SK-N-SH (cell line): ENCODE measurements at regions not wholly inside any gene's neighbourhood (a gene's known extent, or its start where the extent isn't known, plus 50 kb on each side); places are given as distances from the start of the nearest gene placed in this dataset.

Experiments used
- CTCF ChIA-PET: fragments of 300-600, 350-600 bp; formaldehyde crosslinking; extraction: SDS; loops from one replicate; lab custom pipeline; 2021; lab: Yijun Ruan, JAX
- POLR2A ChIA-PET: fragments of 350-600 bp; sonication (Branson Sonifier 250); formaldehyde crosslinking; extraction: SDS; loops from one replicate; lab custom pipeline; 2020; ENCODE audit warnings: antibody characterized with exemption, inconsistent platforms; lab: Yijun Ruan, JAX
- DNase-seq: peaks from one replicate; pipeline ENCODE4 v3.0.0; 2012
- H2AFZ ChIP-seq: fragments of 200-600 bp; sonication (generic); 2 replicates; pipeline ENCODE4 v1.8.1; 2016; ENCODE audit warnings: antibody characterized with exemption, mild to moderate bottlenecking, low read depth
- H3F3A ChIP-seq: fragments of 200-600 bp; sonication (generic); replicated peaks from 2 replicates; pipeline ENCODE3; 2016; ENCODE audit warnings: antibody characterized with exemption, mild to moderate bottlenecking; ENCODE audit not compliant: insufficient read depth
- H3K27ac ChIP-seq, 2 experiments: fragments of 200-500 bp in 1 of 2; fragments of 200-600 bp in 1 of 2; sonication (Bioruptor generic) in 1 of 2; sonication (generic), shearing (Covaris generic) in 1 of 2; 2 replicates each; pipeline versions ENCODE4 v1.5.1 to v1.6.1; 2014 to 2016; ENCODE audit warnings: low read depth in 2 of 2, inconsistent platforms in 1 of 2, low read length in 1 of 2, mild to moderate bottlenecking in 1 of 2, mixed read lengths in 1 of 2
- H3K27me3 ChIP-seq: fragments of 200-600 bp; sonication (generic), shearing (Covaris generic); 2 replicates; pipeline ENCODE4 v1.6.1; 2016; ENCODE audit warnings: mixed run types; ENCODE audit not compliant: insufficient read depth
- H3K36me3 ChIP-seq, 2 experiments: fragments of 200-500 bp in 1 of 2; fragments of 200-600 bp in 1 of 2; sonication (Bioruptor generic) in 1 of 2; sonication (generic) in 1 of 2; replicated peaks in 1 of 2; 2 replicates each; pipeline versions ENCODE3 to v1.5.1; 2014 to 2016; ENCODE audit warnings: low read length in 1 of 2, mild to moderate bottlenecking in 1 of 2; ENCODE audit not compliant: insufficient read depth in 2 of 2, control insufficient read depth in 1 of 2
- H3K4me1 ChIP-seq, 2 experiments: fragments of 200-500 bp in 1 of 2; fragments of 200-600 bp in 1 of 2; sonication (Bioruptor generic) in 1 of 2; sonication (generic), shearing (Covaris generic) in 1 of 2; 2 replicates each; pipeline versions ENCODE4 v1.5.1 to v1.6.1; 2014 to 2016; ENCODE audit warnings: low read depth in 1 of 2, low read length in 1 of 2, mixed run types in 1 of 2; ENCODE audit not compliant: insufficient read depth in 2 of 2, control insufficient read depth in 1 of 2
- H3K4me2 ChIP-seq: fragments of 200-600 bp; sonication (generic), shearing (Covaris generic); 2 replicates; pipeline ENCODE4 v1.6.1; 2017; ENCODE audit warnings: mixed run types
- H3K4me3 ChIP-seq, 2 experiments: fragments of 200-500 bp in 1 of 2; fragments of 200-600 bp in 1 of 2; sonication (Bioruptor generic) in 1 of 2; sonication (generic), shearing (Covaris generic) in 1 of 2; 2 replicates each; pipeline versions ENCODE4 v1.5.1 to v1.8.1; 2014 to 2016; ENCODE audit warnings: low read depth in 2 of 2, inconsistent platforms in 1 of 2, low read length in 1 of 2, mild to moderate bottlenecking in 1 of 2, mixed read lengths in 1 of 2, moderate library complexity in 1 of 2
- H3K79me2 ChIP-seq: fragments of 200-600 bp; sonication (generic); 2 replicates; pipeline ENCODE4 v1.8.1; 2017; ENCODE audit warnings: mild to moderate bottlenecking; ENCODE audit not compliant: insufficient read depth
- H3K9ac ChIP-seq: fragments of 200-600 bp; sonication (generic); 2 replicates; pipeline ENCODE4 v1.6.1; 2017; ENCODE audit warnings: mixed run types
- H3K9me2 ChIP-seq: fragments of 200-600 bp; sonication (generic); 2 replicates; pipeline ENCODE4 v1.6.1; 2017; ENCODE audit warnings: mixed run types
- H3K9me3 ChIP-seq: fragments of 200-600 bp; sonication (generic); 2 replicates; pipeline ENCODE4 v1.6.1; 2017; ENCODE audit warnings: mixed run types, mild to moderate bottlenecking, moderate library complexity
- H4K20me1 ChIP-seq: fragments of 200-600 bp; sonication (generic); 2 replicates; pipeline ENCODE4 v1.6.1; 2017; ENCODE audit warnings: mild to moderate bottlenecking, mixed run types; ENCODE audit not compliant: insufficient read depth
- EP300 ChIP-seq, 2 experiments: IDR thresholded peaks; 2 replicates each; pipeline versions ENCODE4 v1.4.0 to v1.6.1; 2012; ENCODE audit warnings: borderline replicate concordance in 1 of 2, low read depth in 1 of 2, low read length in 1 of 2
- FOSL2 ChIP-seq: IDR thresholded peaks from 2 replicates; pipeline ENCODE4 v1.4.0; 2012; ENCODE audit warnings: low read depth, mild to moderate bottlenecking, moderate library complexity, borderline replicate concordance
- FOXJ3 ChIP-seq: sonication (generic); formaldehyde crosslinking; IDR thresholded peaks from 2 replicates; pipeline ENCODE4 v1.5.1; 2020; ENCODE audit warnings: mild to moderate bottlenecking, missing genetic modification reagents
- FOXM1 ChIP-seq: IDR thresholded peaks from 2 replicates; pipeline ENCODE4 v1.4.0; 2012; ENCODE audit warnings: low read depth, mild to moderate bottlenecking
- MXI1 ChIP-seq: IDR thresholded peaks from 2 replicates; pipeline ENCODE4 v1.6.1; 2012; ENCODE audit warnings: mild to moderate bottlenecking, low read depth, low read length, improper control_type of control experiment
- NFIC ChIP-seq: IDR thresholded peaks from 2 replicates; pipeline ENCODE4 v1.4.0; 2012; ENCODE audit warnings: borderline replicate concordance
- NRF1 ChIP-seq: IDR thresholded peaks from 2 replicates; pipeline ENCODE4 v1.6.1; 2012; ENCODE audit warnings: low read depth, mild to moderate bottlenecking, low read length
- RAD21 ChIP-seq: IDR thresholded peaks from 2 replicates; pipeline ENCODE4 v1.6.1; 2012; ENCODE audit warnings: mild to moderate bottlenecking, low read length
- RXRA ChIP-seq: IDR thresholded peaks from 2 replicates; pipeline ENCODE4 v1.4.0; 2012; ENCODE audit warnings: low read depth, mild to moderate bottlenecking, borderline replicate concordance
- TEAD4 ChIP-seq: IDR thresholded peaks from 2 replicates; pipeline ENCODE4 v1.4.0; 2012; ENCODE audit warnings: mild to moderate bottlenecking, borderline replicate concordance; ENCODE audit not compliant: insufficient read depth
- WGBS: methylation state at CpG from one replicate; pipeline ENCODE4 v1.1.6; 2017; ENCODE audit warnings: low lambda C conversion rate; 5-methylcytosine and 5-hydroxymethylcytosine counted together
- TF ChIP-seq, protein P1 (sequence below): IDR thresholded peaks from 2 replicates; pipeline ENCODE4 v1.4.0; 2012; ENCODE audit warnings: low read depth, borderline replicate concordance
- TF ChIP-seq, protein P2 (sequence below): fragments of 200-600 bp; sonication (generic); IDR thresholded peaks from 2 replicates; pipeline ENCODE4 v1.6.1; 2017; ENCODE audit warnings: antibody characterized with exemption, mild to moderate bottlenecking, moderate library complexity
- TF ChIP-seq, protein P3 (sequence below): IDR thresholded peaks from 2 replicates; pipeline ENCODE4 v1.6.1; 2012; ENCODE audit warnings: mild to moderate bottlenecking, low read depth, low read length, moderate library complexity
- TF ChIP-seq, protein P4 (sequence below): fragments of 150-350 bp; IDR thresholded peaks from 2 replicates; pipeline ENCODE4 v1.6.1; 2016; ENCODE audit warnings: mild to moderate bottlenecking, low read depth, low read length

DNA sequence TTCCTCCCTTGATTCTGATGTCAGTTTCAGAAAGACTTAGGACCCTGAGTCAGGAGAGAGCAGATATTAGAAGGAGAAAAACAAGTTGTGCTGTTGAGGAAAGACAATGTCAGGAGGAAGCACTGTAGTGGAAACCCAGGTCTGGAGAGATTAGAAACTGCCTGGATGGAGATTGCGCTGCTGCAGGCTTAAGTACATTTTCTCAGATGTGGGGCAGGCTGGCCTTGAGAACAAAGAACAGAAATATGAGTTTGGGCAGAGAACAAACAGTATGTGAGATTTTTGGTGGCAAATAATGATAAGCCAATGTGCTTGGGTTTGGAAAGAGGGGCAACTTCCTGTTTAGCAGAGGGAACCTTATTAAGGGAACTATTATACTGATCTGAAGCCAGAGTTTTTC is 74.3 kb upstream of the PRMT8 start:
- Histone ChIP-seq H3K36me3 (no peaks in the 10 kb centered on the region), H3K9me3 (no peaks in the 10 kb centered on the region), H2AFZ (no peak overlapping the region), H3K4me1 (peaks cover 0 to 3% of the 10 kb centered on the region in 2 experiments; a peak in 1 of 4 replicates), H3K9ac (no peak overlapping the region), H3K27ac (no peak overlapping the region), H3K27me3 (peaks cover 5% of the 10 kb centered on the region), H4K20me1 (no peaks in the 10 kb centered on the region), H3F3A (no peaks in the 10 kb centered on the region), H3K9me2 (no peaks in the 10 kb centered on the region), H3K79me2 (no peaks in the 10 kb centered on the region), H3K4me2 (no peak overlapping the region), H3K4me3 (no peak overlapping the region)
- DNase-seq: no peak
- POLR2A ChIA-PET: no interaction called here
- WGBS: 9% methylated on average over 1 of the region's 1 CpG
- CTCF ChIA-PET: interaction anchor here (1.0 kb wide), 1 partner anchor 387 kb away, joined by 3 read pairs; no protein-coding TSS in a partner anchor
- TF ChIP-seq MXI1 (no peak), FOSL2 (no peak), EP300 (IDR thresholded peaks at IDR 0.05; ENCODE audit: borderline replicate concordance in 1 of 2, low read depth in 1 of 2, low read length in 1 of 2) (no peak), RXRA (no peak), NFIC (no peak), FOXJ3 (CRISPR knock-in tag) (no peak), FOXM1 (no peak), RAD21 (no peak), TEAD4 (no peak), NRF1 (no peak)
- TF ChIP-seq, protein P1, sequence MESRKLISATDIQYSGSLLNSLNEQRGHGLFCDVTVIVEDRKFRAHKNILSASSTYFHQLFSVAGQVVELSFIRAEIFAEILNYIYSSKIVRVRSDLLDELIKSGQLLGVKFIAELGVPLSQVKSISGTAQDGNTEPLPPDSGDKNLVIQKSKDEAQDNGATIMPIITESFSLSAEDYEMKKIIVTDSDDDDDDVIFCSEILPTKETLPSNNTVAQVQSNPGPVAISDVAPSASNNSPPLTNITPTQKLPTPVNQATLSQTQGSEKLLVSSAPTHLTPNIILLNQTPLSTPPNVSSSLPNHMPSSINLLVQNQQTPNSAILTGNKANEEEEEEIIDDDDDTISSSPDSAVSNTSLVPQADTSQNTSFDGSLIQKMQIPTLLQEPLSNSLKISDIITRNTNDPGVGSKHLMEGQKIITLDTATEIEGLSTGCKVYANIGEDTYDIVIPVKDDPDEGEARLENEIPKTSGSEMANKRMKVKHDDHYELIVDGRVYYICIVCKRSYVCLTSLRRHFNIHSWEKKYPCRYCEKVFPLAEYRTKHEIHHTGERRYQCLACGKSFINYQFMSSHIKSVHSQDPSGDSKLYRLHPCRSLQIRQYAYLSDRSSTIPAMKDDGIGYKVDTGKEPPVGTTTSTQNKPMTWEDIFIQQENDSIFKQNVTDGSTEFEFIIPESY: no peak
- TF ChIP-seq, protein P2, sequence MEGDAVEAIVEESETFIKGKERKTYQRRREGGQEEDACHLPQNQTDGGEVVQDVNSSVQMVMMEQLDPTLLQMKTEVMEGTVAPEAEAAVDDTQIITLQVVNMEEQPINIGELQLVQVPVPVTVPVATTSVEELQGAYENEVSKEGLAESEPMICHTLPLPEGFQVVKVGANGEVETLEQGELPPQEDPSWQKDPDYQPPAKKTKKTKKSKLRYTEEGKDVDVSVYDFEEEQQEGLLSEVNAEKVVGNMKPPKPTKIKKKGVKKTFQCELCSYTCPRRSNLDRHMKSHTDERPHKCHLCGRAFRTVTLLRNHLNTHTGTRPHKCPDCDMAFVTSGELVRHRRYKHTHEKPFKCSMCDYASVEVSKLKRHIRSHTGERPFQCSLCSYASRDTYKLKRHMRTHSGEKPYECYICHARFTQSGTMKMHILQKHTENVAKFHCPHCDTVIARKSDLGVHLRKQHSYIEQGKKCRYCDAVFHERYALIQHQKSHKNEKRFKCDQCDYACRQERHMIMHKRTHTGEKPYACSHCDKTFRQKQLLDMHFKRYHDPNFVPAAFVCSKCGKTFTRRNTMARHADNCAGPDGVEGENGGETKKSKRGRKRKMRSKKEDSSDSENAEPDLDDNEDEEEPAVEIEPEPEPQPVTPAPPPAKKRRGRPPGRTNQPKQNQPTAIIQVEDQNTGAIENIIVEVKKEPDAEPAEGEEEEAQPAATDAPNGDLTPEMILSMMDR: no peak
- TF ChIP-seq, protein P3, sequence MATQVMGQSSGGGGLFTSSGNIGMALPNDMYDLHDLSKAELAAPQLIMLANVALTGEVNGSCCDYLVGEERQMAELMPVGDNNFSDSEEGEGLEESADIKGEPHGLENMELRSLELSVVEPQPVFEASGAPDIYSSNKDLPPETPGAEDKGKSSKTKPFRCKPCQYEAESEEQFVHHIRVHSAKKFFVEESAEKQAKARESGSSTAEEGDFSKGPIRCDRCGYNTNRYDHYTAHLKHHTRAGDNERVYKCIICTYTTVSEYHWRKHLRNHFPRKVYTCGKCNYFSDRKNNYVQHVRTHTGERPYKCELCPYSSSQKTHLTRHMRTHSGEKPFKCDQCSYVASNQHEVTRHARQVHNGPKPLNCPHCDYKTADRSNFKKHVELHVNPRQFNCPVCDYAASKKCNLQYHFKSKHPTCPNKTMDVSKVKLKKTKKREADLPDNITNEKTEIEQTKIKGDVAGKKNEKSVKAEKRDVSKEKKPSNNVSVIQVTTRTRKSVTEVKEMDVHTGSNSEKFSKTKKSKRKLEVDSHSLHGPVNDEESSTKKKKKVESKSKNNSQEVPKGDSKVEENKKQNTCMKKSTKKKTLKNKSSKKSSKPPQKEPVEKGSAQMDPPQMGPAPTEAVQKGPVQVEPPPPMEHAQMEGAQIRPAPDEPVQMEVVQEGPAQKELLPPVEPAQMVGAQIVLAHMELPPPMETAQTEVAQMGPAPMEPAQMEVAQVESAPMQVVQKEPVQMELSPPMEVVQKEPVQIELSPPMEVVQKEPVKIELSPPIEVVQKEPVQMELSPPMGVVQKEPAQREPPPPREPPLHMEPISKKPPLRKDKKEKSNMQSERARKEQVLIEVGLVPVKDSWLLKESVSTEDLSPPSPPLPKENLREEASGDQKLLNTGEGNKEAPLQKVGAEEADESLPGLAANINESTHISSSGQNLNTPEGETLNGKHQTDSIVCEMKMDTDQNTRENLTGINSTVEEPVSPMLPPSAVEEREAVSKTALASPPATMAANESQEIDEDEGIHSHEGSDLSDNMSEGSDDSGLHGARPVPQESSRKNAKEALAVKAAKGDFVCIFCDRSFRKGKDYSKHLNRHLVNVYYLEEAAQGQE: no peak
- TF ChIP-seq, protein P4, sequence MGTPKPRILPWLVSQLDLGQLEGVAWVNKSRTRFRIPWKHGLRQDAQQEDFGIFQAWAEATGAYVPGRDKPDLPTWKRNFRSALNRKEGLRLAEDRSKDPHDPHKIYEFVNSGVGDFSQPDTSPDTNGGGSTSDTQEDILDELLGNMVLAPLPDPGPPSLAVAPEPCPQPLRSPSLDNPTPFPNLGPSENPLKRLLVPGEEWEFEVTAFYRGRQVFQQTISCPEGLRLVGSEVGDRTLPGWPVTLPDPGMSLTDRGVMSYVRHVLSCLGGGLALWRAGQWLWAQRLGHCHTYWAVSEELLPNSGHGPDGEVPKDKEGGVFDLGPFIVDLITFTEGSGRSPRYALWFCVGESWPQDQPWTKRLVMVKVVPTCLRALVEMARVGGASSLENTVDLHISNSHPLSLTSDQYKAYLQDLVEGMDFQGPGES: no peak
